B cell (primary cell): ENCODE measurements at regions not wholly inside any gene's neighbourhood (a gene's known extent, or its start where the extent isn't known, plus 50 kb on each side); places are given as distances from the start of the nearest gene placed in this dataset.

Experiments used
- ATAC-seq: fragments of 200-7000 bp; cut with Tn5 transposase; one replicate; pipeline ENCODE4 v1.10.0; 2021; ENCODE audit warnings: low read depth, mild to moderate bottlenecking, moderate number of reproducible peaks, moderate library complexity
- CTCF ChIA-PET: fragments of 350-600 bp; sonication (Branson Sonifier 250); formaldehyde crosslinking; loops from one replicate; lab custom pipeline; 2021; ENCODE audit warnings: antibody characterized with exemption, inconsistent platforms; lab: Charles Lee
- POLR2A ChIA-PET: fragments of 350-600 bp; sonication (Branson Sonifier 250); formaldehyde crosslinking; loops from one replicate; lab custom pipeline; 2021; ENCODE audit warnings: antibody characterized with exemption; lab: Charles Lee
- DNase-seq: peaks from one replicate; pipeline ENCODE4 v3.0.0; 2013
- H2AFZ ChIP-seq: 2 replicates; pipeline ENCODE4 v1.6.1; 2012; ENCODE audit warnings: mild to moderate bottlenecking, low read depth, low read length; ENCODE audit not compliant: insufficient read depth, poor library complexity, severe bottlenecking
- H3K27ac ChIP-seq, 2 donors: 1 replicate in 1 of 2; 2 replicates in 1 of 2; pipeline ENCODE4 v1.5.1; 2012 to 2013; ENCODE audit warnings: low read length in 2 of 2, mild to moderate bottlenecking in 2 of 2, moderate library complexity in 1 of 2
- H3K27me3 ChIP-seq, 4 experiments: fragments of 200-600 bp in 1 of 4; sonication (generic) in 1 of 4; replicated peaks in 1 of 4; 1 replicate in 2 of 4; 2 replicates in 2 of 4; pipeline versions ENCODE4 v1.6.1 to v1.7.0; 2013 to 2016; ENCODE audit warnings: low read length in 3 of 4, mild to moderate bottlenecking in 2 of 4, mixed read lengths in 1 of 4, moderate library complexity in 1 of 4; ENCODE audit not compliant: insufficient read depth in 4 of 4, control insufficient read depth in 3 of 4; ENCODE audit errors: control extremely low read depth in 1 of 4
- H3K36me3 ChIP-seq, 2 experiments: replicated peaks in 1 of 2; 1 replicate in 1 of 2; 2 replicates in 1 of 2; pipeline versions ENCODE4 v1.6.1 to v1.7.1; 2013; ENCODE audit warnings: low read length in 1 of 2; ENCODE audit not compliant: insufficient read depth in 2 of 2, control insufficient read depth in 1 of 2; ENCODE audit errors: control extremely low read depth in 1 of 2, extremely low read depth in 1 of 2
- H3K4me1 ChIP-seq, 2 donors: fragments of 200-600 bp in 1 of 2; sonication (generic) in 1 of 2; 1 replicate in 1 of 2; 2 replicates in 1 of 2; pipeline versions ENCODE4 v1.5.1 to v1.6.1; 2013 to 2017; ENCODE audit warnings: low read length in 2 of 2; ENCODE audit not compliant: control insufficient read depth in 2 of 2, insufficient read depth in 2 of 2
- H3K4me2 ChIP-seq: replicated peaks from 2 replicates; pipeline ENCODE3; 2012; ENCODE audit warnings: mild to moderate bottlenecking, low read depth, low read length; ENCODE audit not compliant: poor library complexity, severe bottlenecking
- H3K4me3 ChIP-seq, 5 experiments: fragments of 200-600 bp in 1 of 5; sonication (generic) in 1 of 5; 1 replicate in 3 of 5; 2 replicates in 2 of 5; pipeline versions ENCODE4 v1.5.1 to v1.7.0; 2011 to 2016; ENCODE audit warnings: low read length in 4 of 5, mild to moderate bottlenecking in 4 of 5, low read depth in 2 of 5, control low read depth in 1 of 5, moderate library complexity in 1 of 5; ENCODE audit not compliant: insufficient read depth in 1 of 5; ENCODE audit errors: control extremely low read depth in 1 of 5, extremely low read depth in 1 of 5
- H3K79me2 ChIP-seq: fragments of 200-600 bp; sonication (generic); one replicate; pipeline ENCODE4 v1.6.0; 2016; ENCODE audit warnings: low read length; ENCODE audit not compliant: control insufficient read depth, insufficient read depth
- H3K9ac ChIP-seq: fragments of 200-600 bp; sonication (generic); 2 replicates; pipeline ENCODE4 v1.6.1; 2017; ENCODE audit warnings: mild to moderate bottlenecking, low read length, moderate library complexity
- H3K9me3 ChIP-seq, 3 donors: one replicate each; pipeline versions ENCODE4 v1.6.1 to v1.7.1; 2013; ENCODE audit warnings: low read length in 2 of 3; ENCODE audit not compliant: control insufficient read depth in 2 of 3, insufficient read depth in 1 of 3; ENCODE audit errors: control extremely low read depth in 1 of 3
- H4K20me1 ChIP-seq: 2 replicates; pipeline ENCODE4 v1.6.0; 2012; ENCODE audit warnings: mild to moderate bottlenecking, low read length; ENCODE audit not compliant: insufficient read depth, control insufficient read depth, poor library complexity, severe bottlenecking
- H3K27ac Mint-ChIP-seq: one replicate; pipeline ENCODE4 v1.8.0; 2021; ENCODE audit warnings: mixed read lengths
- H3K27me3 Mint-ChIP-seq: one replicate; pipeline ENCODE4 v1.8.0; 2021; ENCODE audit warnings: mixed read lengths
- H3K4me1 Mint-ChIP-seq: one replicate; pipeline ENCODE4 v1.8.0; 2021; ENCODE audit warnings: mixed read lengths
- H3K4me3 Mint-ChIP-seq: one replicate; pipeline ENCODE4 v1.8.0; 2021; ENCODE audit warnings: mixed read lengths
- H3K9me3 Mint-ChIP-seq: one replicate; pipeline ENCODE4 v1.8.0; 2022; ENCODE audit warnings: mixed read lengths; ENCODE audit not compliant: insufficient read depth
- EZH2 ChIP-seq: IDR thresholded peaks from 2 replicates; pipeline ENCODE4 v1.6.1; 2012; ENCODE audit warnings: borderline replicate concordance, low read depth, mild to moderate bottlenecking, moderate library complexity, low read length; ENCODE audit not compliant: insufficient read depth, poor library complexity, severe bottlenecking
- WGBS: methylation state at CpG from one replicate; pipeline ENCODE4 v1.1.5; 2013; ENCODE audit warnings: missing lambda C conversion rate; ENCODE audit not compliant: insufficient coverage; 5-methylcytosine and 5-hydroxymethylcytosine counted together
- intact Hi-C: fragments of 100-400 bp; cut with micrococcal nuclease; formaldehyde crosslinking; loops from one replicate; pipeline ENCODE4 v1.10.0; 2022
- TF ChIP-seq, protein P1 (sequence below): fragments of 200-600 bp; IDR thresholded peaks from one replicate; pipeline ENCODE4 v1.8.0; 2022; ENCODE audit warnings: antibody characterized with exemption, mild to moderate bottlenecking

DNA sequence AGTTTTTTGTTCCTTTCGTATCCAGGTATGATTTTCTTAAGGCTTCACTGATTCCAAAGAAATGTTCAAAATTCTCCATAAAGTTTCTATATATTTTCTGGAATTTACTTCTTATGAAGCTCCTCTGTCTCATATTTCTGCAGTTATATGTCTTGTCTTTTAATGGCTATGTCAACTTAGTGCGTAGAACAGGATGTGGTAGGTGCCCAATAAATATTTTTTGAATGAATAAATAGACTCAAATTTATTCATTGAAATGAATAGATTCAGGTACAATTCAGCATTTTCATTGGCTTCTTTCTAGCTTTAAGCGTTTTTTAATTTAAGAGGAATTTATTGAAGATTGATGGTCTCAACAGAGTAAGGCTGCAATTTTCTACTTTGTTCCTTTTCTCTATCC lies 231.9 kb upstream of the BOD1L1 start:
- H3K27ac ChIP-seq = no peak overlapping the region
- no peaks in the 10 kb centered on the region for H3K79me2 ChIP-seq
- no peak for DNase-seq
- peaks cover 7% of the 10 kb centered on the region for H3K9me3 Mint-ChIP-seq
- H3K27me3 Mint-ChIP-seq = no peaks in the 10 kb centered on the region
- no peak overlapping the region for H3K27ac Mint-ChIP-seq
- no peak overlapping the region for H3K4me2 ChIP-seq
- H4K20me1 ChIP-seq = no peaks in the 10 kb centered on the region
- POLR2A ChIA-PET = no interaction called here
- no peak for ATAC-seq
- TF ChIP-seq EZH2 = no peak
- TF ChIP-seq, protein P1, sequence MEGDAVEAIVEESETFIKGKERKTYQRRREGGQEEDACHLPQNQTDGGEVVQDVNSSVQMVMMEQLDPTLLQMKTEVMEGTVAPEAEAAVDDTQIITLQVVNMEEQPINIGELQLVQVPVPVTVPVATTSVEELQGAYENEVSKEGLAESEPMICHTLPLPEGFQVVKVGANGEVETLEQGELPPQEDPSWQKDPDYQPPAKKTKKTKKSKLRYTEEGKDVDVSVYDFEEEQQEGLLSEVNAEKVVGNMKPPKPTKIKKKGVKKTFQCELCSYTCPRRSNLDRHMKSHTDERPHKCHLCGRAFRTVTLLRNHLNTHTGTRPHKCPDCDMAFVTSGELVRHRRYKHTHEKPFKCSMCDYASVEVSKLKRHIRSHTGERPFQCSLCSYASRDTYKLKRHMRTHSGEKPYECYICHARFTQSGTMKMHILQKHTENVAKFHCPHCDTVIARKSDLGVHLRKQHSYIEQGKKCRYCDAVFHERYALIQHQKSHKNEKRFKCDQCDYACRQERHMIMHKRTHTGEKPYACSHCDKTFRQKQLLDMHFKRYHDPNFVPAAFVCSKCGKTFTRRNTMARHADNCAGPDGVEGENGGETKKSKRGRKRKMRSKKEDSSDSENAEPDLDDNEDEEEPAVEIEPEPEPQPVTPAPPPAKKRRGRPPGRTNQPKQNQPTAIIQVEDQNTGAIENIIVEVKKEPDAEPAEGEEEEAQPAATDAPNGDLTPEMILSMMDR = no peak
- H3K9ac ChIP-seq = no peak overlapping the region
- H3K4me3 ChIP-seq = no peak overlapping the region
- H3K4me1 Mint-ChIP-seq = no peaks in the 10 kb centered on the region
- no CpG with 5 or more reads among the region's 3 CpGs for WGBS
- H3K9me3 ChIP-seq = peaks cover 0 to 2% (median 0%) of the 10 kb centered on the region in 3 donors
- no peaks in the 10 kb centered on the region for H3K27me3 ChIP-seq
- CTCF ChIA-PET = no interaction called here
- H2AFZ ChIP-seq = no peak overlapping the region
- H3K4me1 ChIP-seq = no peaks in the 10 kb centered on the region
- no peaks in the 10 kb centered on the region for H3K36me3 ChIP-seq
- intact Hi-C loops = no loop called here
- no peak overlapping the region for H3K4me3 Mint-ChIP-seq

DNA sequence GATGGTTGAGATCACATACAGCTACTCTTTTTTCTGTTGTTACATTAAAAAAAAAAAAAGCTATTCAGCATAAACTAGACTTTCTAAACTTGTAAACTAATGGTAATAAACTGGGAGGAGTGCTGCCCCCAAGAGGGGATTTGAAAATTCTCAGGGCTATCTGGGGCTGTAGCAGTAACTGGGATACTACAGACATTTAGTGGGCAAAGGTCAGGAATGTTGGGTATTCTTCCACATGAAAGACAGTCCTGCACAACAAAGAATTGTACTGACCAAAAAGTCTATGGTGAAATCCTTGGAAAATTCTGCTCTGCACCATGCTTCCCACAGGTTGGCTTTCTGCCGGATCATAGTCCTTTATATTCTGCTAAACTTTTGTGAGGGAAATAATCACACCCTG lies 232.6 kb upstream of the BOD1L1 start:
- no CpG with 5 or more reads among the region's 1 CpG for WGBS
- TF ChIP-seq, protein P1 = no peak
- no peak for TF ChIP-seq EZH2
- Histone ChIP-seq H3K27ac (no peak overlapping the region), H3K27me3 (no peaks in the 10 kb centered on the region), H3K4me2 (no peak overlapping the region), H3K79me2 (no peaks in the 10 kb centered on the region), H3K36me3 (no peaks in the 10 kb centered on the region), H3K4me1 (no peaks in the 10 kb centered on the region), H4K20me1 (no peaks in the 10 kb centered on the region), H2AFZ (no peak overlapping the region), H3K9ac (no peak overlapping the region), H3K4me3 (no peak overlapping the region), H3K9me3 (peaks cover 0 to 2% (median 0%) of the 10 kb centered on the region in 3 donors)
- Mint-ChIP-seq H3K9me3 (peaks cover 7% of the 10 kb centered on the region), H3K27me3 (no peaks in the 10 kb centered on the region), H3K4me3 (no peak overlapping the region), H3K27ac (no peak overlapping the region), H3K4me1 (no peaks in the 10 kb centered on the region)
- ATAC-seq = no peak
- no peak for DNase-seq
- intact Hi-C loops = no loop called here
- ChIA-PET CTCF (no interaction called here), POLR2A (no interaction called here)
